Ishikawa (cell line): ENCODE measurements at regions not wholly inside any gene's neighbourhood (a gene's known extent, or its start where the extent isn't known, plus 50 kb on each side); places are given as distances from the start of the nearest gene placed in this dataset.

Experiments
- CREB1 ChIP-seq: IDR thresholded peaks from 2 replicates; pipeline ENCODE4 v1.6.1; 2012; ENCODE audit warnings: low read depth
- NFIC ChIP-seq: IDR thresholded peaks from 2 replicates; pipeline ENCODE4 v1.6.1; 2012
- RAD21 ChIP-seq: IDR thresholded peaks from 2 replicates; pipeline ENCODE4 v1.6.1; 2012; ENCODE audit warnings: low read depth
- TAF1 ChIP-seq: IDR thresholded peaks from 2 replicates; pipeline ENCODE4 v1.6.1; 2012; ENCODE audit warnings: low read depth, mild to moderate bottlenecking
- YY1 ChIP-seq: IDR thresholded peaks from 2 replicates; pipeline ENCODE4 v1.6.1; 2012; ENCODE audit warnings: low read depth
- TF ChIP-seq, protein P1 (sequence below): IDR thresholded peaks from 2 replicates; pipeline ENCODE4 v1.6.1; 2012; ENCODE audit warnings: low read depth, mild to moderate bottlenecking

DNA sequence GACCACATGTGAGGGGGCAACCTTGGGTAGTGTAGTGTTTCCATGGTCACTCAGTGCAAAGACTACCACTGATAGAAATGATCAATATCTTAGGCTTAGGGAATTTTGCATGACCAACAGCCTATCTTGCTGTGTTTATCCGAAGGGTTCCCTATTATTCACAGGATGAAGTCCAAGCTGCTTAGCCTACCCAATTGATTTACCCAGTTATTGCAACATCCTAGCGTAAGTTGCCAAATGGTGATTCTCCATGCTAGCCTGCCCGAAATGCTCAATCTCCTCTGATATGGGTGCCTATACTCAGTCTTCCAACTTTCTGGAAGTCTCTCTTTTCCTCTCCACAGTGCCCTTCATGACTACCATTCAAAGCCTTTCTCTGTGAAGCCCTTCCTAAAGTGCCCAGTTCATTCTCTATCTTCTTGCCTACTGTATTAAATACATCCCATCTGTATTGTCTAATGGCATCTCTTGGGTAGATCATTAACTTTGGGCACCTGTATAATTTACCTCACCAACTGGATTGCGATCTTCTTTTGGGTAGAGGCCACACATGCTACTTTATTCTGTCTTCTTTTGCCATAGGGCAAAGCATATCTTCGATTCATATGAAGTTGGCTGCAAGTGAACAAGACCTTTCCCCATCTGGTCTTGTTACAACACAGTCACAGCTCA, 240.5 kb downstream of the CLIC5 start:
- TF ChIP-seq RAD21 (no peak), NFIC (no peak), YY1 (no peak), TAF1 (no peak), CREB1 (no peak)
- TF ChIP-seq, protein P1, sequence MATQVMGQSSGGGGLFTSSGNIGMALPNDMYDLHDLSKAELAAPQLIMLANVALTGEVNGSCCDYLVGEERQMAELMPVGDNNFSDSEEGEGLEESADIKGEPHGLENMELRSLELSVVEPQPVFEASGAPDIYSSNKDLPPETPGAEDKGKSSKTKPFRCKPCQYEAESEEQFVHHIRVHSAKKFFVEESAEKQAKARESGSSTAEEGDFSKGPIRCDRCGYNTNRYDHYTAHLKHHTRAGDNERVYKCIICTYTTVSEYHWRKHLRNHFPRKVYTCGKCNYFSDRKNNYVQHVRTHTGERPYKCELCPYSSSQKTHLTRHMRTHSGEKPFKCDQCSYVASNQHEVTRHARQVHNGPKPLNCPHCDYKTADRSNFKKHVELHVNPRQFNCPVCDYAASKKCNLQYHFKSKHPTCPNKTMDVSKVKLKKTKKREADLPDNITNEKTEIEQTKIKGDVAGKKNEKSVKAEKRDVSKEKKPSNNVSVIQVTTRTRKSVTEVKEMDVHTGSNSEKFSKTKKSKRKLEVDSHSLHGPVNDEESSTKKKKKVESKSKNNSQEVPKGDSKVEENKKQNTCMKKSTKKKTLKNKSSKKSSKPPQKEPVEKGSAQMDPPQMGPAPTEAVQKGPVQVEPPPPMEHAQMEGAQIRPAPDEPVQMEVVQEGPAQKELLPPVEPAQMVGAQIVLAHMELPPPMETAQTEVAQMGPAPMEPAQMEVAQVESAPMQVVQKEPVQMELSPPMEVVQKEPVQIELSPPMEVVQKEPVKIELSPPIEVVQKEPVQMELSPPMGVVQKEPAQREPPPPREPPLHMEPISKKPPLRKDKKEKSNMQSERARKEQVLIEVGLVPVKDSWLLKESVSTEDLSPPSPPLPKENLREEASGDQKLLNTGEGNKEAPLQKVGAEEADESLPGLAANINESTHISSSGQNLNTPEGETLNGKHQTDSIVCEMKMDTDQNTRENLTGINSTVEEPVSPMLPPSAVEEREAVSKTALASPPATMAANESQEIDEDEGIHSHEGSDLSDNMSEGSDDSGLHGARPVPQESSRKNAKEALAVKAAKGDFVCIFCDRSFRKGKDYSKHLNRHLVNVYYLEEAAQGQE: no peak
